NCI-H524 (cell line): ENCODE measurements at regions not wholly inside any gene's neighbourhood (a gene's known extent, or its start where the extent isn't known, plus 50 kb on each side); places are given as distances from the start of the nearest gene placed in this dataset.

Experiments
- DNase-seq, 2 experiments: peaks; one replicate each; lab custom pipeline; 2025; lab: John Stamatoyannopoulos, UW

DNA sequence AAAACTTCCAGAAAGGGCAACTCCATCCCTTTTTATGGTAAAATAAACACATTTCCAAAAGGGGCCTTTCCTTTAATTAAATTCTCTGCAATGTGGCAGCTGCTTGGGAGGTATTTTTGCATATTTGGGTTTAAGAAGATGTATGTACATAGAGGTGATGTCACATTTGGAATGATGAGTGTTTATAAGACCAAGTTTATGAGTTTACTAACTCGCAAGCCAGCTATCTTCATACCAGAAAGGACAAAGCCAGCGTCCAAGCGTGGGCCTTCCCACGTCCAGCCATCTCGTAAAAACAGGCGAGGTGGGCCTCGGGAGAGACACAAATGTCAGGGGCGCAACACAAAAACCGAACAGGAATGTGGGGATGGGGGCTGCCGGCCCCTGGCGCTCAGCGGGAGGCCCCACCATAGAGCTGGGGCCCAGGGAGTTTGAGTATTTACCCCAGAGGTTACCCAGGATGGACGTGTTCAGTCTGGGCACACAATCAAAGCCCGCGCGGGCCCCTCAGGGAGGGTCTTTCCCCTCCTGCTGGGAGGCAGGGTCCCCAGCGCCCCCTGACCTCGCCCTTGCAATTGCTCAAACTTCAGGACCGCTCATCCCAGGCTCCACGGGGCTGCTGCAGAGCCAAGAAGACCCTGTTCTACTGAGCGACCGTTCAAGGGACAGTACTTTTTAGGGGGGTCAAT lies 137.3 kb downstream of the TWIST2 start:
- DNase-seq: no peak

DNA sequence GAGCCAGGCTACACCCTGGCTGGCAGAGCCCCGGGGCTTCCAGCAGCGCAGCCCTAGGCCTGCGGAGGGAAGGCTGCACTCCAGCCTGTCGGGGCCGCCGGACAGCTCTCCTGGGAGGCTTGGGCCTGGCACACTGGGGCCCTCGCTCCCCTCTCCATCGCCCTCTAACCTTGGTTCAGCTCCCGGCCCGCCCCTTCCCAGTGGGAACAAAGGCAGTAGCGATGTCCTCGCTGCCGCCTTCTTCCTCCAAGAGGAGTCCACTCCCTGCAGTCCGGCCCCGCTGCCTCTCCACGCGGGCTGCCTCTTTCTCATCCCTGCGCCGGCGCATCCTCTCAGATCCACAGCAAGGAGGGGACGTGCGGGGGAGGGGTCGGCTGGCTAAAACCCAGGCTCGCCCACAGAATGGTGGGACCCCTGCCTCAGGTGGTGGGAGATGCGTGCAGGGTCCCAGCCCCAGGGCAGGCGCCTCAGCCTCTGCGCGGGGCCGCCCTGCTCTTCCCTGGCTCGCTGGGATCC lies 138.1 kb downstream of the TWIST2 start:
- no peak for DNase-seq

DNA sequence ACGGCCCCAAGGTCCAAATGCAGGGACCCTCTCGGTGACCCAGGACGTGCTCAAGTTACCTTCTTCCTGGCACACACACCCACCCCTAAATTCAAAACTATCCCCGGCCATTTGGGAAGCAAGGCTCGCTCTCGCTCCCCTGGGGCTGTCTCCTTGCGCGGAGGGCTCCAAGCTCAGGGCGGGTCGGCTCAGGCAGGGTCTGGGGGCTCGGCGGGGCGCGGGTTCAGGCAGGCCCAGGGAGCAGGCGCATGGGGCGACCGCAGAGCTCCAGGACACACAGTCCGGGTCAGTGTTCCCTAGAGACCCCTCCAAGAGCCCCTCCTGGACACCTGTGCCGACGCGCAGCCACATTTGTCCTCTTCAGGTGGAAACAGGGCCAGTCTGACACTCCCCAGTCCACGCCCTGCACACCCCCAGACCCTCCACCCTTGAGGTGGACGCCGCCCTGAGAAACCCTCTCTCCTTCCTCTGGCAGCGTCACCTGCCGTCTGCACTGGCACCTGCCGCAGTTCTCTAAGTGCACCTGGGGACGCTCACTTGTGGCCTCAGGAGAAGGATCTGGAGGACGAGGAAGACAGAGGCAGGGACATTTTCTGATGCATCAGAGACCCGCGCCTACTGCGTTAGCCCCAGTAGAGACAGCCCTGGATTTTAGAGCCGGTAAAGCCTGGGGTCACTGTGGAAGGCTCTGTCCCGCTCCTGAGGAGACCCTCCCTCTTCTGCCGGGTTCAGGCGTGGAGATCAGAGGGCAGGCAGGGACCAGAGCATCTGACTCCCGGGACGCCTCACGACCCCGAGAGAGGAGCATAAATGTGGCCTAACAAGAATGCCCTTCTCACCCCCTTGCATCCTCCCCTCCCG lies 138.8 kb downstream of the TWIST2 start:
- DNase-seq: no peak

DNA sequence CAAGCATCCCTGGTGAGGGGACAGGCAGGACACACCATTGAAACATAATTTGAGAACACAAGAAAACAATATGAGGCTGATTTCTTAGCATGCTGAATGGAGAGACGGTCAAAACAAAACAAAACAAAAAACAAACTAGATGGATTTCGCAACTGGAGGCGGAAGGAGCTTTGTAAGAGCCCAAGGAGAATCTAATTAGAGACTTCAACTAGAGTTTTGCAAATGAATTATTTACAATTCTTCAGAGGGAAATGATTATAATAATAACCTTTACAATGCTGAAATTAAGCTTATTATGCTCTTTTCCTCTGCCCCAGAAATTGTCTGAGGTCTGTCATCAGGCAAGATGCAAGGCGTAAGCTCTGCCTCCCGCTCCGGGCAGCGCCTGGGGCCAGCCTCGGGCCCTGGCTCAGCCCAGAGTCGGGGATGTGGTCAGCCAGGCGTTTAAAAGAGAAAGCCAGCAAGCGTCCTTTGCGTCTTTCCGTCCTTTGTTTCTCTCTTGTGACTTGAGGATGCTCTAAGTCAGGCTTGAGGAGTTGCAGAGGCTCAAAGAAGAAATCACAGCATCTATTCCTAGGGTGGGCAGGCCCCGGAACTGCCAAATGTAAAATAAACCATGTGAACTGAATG lies 139.6 kb downstream of the TWIST2 start:
- no peak for DNase-seq

DNA sequence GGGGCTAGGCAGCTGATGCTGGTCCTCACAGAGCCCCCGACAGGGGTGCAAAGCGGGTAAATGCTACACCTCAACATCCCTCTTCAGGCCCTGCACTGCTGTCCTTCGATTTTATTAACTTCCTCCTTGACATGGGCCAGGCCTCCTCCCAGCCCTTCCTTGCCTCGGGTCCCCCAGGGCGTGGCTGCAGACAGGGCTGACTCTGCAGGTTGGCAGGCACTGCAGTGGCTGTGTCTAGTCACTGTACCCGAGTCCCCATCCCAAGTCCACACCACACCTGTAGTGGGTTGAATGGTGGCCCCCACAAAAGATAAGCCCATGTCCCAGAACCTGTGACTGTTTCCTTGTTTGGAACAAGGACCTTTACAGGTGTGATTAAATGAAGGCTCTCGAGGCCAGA lies 140.2 kb downstream of the TWIST2 start:
- DNase-seq: no peak

DNA sequence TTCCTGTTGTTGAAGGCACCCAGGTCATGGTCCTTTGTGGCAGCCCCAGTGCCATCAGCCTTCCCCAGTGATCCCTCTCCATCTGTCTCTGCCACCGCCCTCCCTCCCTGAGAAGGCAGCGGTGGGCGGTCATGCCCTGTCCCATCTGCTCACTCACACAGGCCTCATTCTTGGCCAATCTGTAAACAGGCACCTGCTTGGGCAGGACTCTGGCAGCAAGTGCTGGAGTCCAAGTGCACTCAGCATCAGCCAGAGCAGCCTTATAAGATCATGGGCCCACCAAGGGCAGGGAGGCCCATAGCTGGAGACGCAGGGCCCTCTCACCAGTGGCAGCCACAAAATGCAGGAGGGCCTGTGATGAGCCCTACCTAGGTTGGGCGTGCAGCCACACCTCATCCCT lies 140.9 kb downstream of the TWIST2 start:
- peak; percentile 65 to 84 for DNase-seq

DNA sequence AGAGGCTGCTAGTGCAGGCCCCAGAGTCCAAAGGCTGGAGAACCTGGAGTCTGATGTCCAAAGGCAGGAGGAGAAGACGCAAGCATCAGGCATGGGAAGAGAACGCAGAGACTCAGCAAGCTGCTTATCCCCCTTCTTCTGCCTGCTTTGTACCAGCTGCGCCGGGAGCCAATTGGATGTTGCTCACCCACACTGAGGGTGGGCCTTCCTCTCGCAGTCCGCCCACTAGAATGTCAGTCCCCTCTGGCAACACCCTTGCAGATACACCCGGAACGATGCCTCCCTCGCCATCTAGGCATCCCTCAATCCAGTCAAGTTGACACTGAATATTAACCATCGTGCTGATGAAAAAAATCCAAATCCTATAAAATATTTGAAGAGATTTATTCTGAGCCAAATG lies 141.6 kb downstream of the TWIST2 start:
- no peak for DNase-seq

DNA sequence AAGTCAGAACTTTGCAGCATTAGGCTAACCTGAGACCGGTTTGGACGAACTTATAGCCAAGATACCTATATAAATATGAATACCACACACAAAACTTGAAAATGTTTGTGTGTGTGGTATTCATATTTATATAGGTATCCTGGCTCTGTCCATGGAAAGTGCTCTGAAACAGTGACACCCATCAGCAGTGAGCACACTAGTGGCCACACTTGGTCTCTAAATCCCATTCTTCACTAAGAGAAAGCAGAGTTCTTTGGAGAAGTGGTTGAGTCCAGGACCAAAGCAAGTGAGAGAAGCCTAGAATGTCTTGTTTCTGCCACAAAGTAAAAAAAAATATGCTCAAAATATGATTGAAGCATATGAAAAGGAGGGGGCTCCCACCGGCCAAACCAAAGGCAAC lies 146.5 kb downstream of the TWIST2 start:
- DNase-seq: no peak

DNA sequence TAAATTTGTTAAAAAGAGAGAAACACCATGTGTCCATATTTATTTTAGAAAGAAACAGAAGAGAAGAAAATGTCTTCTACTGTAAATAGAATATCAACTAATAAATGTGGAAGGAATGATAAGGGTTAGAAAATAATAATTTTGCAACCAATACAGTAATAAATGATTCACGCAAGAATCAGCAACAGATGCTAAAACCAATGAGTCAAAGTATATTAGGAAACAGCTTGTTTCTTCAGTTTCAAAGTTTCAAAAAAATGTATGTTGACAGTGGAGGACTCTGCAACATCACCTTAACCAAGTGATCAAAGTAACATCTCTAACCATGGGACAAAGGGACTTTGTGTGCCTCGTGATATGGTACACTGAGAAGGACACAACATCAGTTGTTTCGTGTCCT lies 147.0 kb downstream of the TWIST2 start:
- DNase-seq: no peak

DNA sequence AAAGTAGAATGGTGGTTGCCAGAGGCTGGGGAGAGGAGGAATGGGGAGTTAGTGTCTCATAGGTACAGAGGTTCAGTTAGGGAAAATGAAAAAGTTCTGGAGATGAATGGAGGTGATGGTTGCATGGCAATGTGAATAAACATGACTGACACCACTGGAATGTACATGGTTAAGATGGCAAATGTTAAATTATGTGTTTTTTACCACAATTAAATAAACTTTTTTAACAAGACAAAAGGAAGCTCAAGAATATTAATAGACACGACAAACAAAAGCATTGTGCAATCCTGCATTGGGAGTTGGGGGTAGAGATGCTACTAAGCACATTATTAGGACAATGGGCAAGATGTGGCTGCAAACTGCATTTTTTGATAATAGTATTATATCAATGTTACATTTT lies 147.7 kb downstream of the TWIST2 start:
- DNase-seq: no peak

DNA sequence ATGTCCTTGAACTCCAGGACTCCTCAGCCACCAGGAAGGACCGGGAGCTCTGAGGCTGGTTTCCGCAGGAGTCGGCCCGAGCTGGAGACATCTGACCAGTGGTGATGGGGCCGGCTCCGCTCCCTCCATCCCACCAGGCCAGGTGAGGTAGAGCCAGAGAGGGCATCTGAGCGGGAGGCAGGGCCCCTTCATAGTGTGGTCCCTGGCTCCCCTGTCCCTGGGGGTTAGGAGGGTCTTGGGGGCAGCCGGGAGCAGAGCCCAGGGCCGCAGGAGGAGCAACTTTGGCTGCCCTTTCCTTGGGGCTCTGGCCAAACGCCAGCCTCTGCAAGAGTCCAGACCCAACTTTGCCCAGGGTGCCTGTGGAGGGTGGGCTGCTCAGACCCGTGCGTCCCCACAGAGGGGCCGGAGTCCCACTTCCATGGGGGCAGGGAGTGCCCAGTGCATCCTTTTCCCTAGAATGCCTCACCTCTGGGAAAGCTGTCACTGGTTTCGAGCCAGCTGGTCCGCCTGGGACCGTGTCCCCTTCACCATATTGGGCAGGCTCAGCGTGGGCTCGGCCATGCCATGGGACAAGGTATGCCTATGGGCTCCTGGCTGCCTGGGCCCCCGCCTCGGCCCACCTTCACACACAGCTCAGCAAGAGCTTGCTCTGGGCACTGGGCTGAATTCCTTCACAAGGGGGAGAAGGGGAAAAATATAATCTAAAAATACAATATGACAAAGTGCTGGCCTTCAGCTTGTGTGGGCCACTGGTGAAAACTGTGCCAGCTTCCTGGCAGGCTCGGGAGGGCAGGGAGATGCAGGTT lies 148.6 kb downstream of the TWIST2 start:
- no peak for DNase-seq

DNA sequence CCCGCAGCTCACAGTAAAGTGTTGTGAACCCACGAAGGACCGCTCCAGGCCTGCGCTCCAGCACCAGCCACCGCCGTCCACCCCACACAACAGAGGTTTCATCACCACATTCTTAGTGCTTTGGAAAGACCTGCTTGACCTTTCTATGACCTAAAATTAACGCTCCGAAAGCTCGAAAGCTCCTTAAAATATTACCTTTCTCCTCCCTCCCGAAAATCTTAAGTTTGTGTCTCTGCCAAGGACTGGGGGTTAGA lies 149.2 kb downstream of the TWIST2 start:
- DNase-seq: no peak

DNA sequence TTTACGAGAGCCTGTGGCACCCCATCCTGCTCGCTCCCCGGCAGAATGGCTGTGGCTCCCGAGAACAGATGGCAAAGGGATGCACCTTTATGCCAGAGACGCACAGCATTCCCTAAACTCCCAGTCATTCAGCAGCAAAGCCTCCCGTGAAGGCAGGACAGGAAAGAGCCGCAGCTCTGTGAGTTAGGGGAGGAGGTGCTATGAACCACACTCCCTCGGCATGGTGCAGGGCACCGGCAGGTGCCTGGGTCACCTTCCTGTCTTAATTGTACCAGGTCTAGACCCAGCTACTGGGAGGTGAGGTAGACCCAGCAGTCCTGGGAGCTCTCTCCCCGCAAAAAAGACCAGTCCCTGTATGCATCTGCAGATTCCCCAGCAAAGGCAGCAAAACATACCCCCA lies 149.8 kb downstream of the TWIST2 start:
- no peak for DNase-seq
